DOHH2 (cell line): ENCODE measurements at regions not wholly inside any gene's neighbourhood (a gene's known extent, or its start where the extent isn't known, plus 50 kb on each side); places are given as distances from the start of the nearest gene placed in this dataset.

Experiments used
- H3F3A ChIP-seq: fragments of 200-600 bp; sonication (generic), shearing (Covaris generic); 2 replicates; pipeline ENCODE4 v1.6.0; 2016; ENCODE audit warnings: antibody characterized with exemption, mild to moderate bottlenecking; ENCODE audit not compliant: control insufficient read depth, insufficient read depth
- H3K27ac ChIP-seq: fragments of 200-600 bp; sonication (generic); 2 replicates; pipeline ENCODE4 v1.5.1; 2014; ENCODE audit warnings: low read depth, mild to moderate bottlenecking, low read length, moderate library complexity
- H3K27me3 ChIP-seq: fragments of 200-600 bp; sonication (generic); 2 replicates; pipeline ENCODE4 v1.6.1; 2014; ENCODE audit warnings: mild to moderate bottlenecking, low read length, mixed read lengths; ENCODE audit not compliant: control insufficient read depth
- H3K36me3 ChIP-seq: fragments of 200-600 bp; sonication (generic); 2 replicates; pipeline ENCODE4 v1.6.1; 2014; ENCODE audit warnings: mild to moderate bottlenecking, low read length, moderate library complexity, mixed read lengths; ENCODE audit not compliant: control insufficient read depth
- H3K4me1 ChIP-seq: fragments of 200-600 bp; sonication (generic); 2 replicates; pipeline ENCODE4 v1.6.1; 2014; ENCODE audit warnings: mild to moderate bottlenecking, low read length, mixed read lengths; ENCODE audit not compliant: control insufficient read depth
- H3K4me2 ChIP-seq: fragments of 200-600 bp; sonication (generic); 2 replicates; pipeline ENCODE4 v1.6.0; 2014; ENCODE audit warnings: mild to moderate bottlenecking, low read length, moderate library complexity
- H3K4me3 ChIP-seq: fragments of 200-600 bp; sonication (generic); 2 replicates; pipeline ENCODE4 v1.5.1; 2014; ENCODE audit warnings: mild to moderate bottlenecking, low read length, mixed read lengths
- H3K79me2 ChIP-seq: fragments of 200-600 bp; sonication (generic); 2 replicates; pipeline ENCODE4 v1.6.1; 2014; ENCODE audit warnings: mild to moderate bottlenecking, low read length, mixed read lengths; ENCODE audit not compliant: control insufficient read depth
- H3K9me2 ChIP-seq: fragments of 200-600 bp; sonication (generic); replicated peaks from 2 replicates; pipeline ENCODE4 v1.6.1; 2014; ENCODE audit warnings: mild to moderate bottlenecking, low read length, mixed read lengths; ENCODE audit not compliant: control insufficient read depth
- H3K9me3 ChIP-seq: fragments of 200-600 bp; sonication (generic); 2 replicates; pipeline ENCODE4 v1.6.1; 2014; ENCODE audit warnings: antibody characterized with exemption, low read length, mixed read lengths; ENCODE audit not compliant: control insufficient read depth, insufficient read depth
- H4K20me1 ChIP-seq: fragments of 200-600 bp; sonication (generic); 2 replicates; pipeline ENCODE4 v1.6.0; 2014; ENCODE audit warnings: low read depth, mild to moderate bottlenecking, antibody characterized with exemption, low read length, moderate library complexity; ENCODE audit not compliant: control insufficient read depth, insufficient read depth
- EZH2phosphoT487 ChIP-seq: fragments of 200-600 bp; sonication (generic); IDR thresholded peaks from 2 replicates; pipeline ENCODE4 v1.6.1; 2017; ENCODE audit warnings: borderline replicate concordance, mild to moderate bottlenecking, antibody characterized with exemption, low read length, moderate library complexity, mixed read lengths
- TF ChIP-seq, protein P1 (sequence below): fragments of 200-600 bp; sonication (generic); IDR thresholded peaks from one replicate; pipeline ENCODE4 v1.5.1; 2014; ENCODE audit warnings: antibody characterized with exemption, mild to moderate bottlenecking, low read depth, low read length; ENCODE audit not compliant: poor library complexity, severe bottlenecking

GRCh38 chr5:103919506-103919905 lies 356.9 kb upstream of the NUDT12 start:
- no peaks in the 10 kb centered on the region for H4K20me1 ChIP-seq
- H3K9me3 ChIP-seq = no peaks in the 10 kb centered on the region
- TF ChIP-seq, protein P1, sequence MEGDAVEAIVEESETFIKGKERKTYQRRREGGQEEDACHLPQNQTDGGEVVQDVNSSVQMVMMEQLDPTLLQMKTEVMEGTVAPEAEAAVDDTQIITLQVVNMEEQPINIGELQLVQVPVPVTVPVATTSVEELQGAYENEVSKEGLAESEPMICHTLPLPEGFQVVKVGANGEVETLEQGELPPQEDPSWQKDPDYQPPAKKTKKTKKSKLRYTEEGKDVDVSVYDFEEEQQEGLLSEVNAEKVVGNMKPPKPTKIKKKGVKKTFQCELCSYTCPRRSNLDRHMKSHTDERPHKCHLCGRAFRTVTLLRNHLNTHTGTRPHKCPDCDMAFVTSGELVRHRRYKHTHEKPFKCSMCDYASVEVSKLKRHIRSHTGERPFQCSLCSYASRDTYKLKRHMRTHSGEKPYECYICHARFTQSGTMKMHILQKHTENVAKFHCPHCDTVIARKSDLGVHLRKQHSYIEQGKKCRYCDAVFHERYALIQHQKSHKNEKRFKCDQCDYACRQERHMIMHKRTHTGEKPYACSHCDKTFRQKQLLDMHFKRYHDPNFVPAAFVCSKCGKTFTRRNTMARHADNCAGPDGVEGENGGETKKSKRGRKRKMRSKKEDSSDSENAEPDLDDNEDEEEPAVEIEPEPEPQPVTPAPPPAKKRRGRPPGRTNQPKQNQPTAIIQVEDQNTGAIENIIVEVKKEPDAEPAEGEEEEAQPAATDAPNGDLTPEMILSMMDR = no peak
- TF ChIP-seq EZH2phosphoT487 = no peak
- no peaks in the 10 kb centered on the region for H3K4me1 ChIP-seq
- H3K79me2 ChIP-seq = no peaks in the 10 kb centered on the region
- no peak overlapping the region for H3K4me2 ChIP-seq
- H3K27ac ChIP-seq = no peak overlapping the region
- no peak overlapping the region for H3K4me3 ChIP-seq
- no peaks in the 10 kb centered on the region for H3K36me3 ChIP-seq
- H3K27me3 ChIP-seq = no peaks in the 10 kb centered on the region
- H3F3A ChIP-seq = no peaks in the 10 kb centered on the region
- no peaks in the 10 kb centered on the region for H3K9me2 ChIP-seq

DNA sequence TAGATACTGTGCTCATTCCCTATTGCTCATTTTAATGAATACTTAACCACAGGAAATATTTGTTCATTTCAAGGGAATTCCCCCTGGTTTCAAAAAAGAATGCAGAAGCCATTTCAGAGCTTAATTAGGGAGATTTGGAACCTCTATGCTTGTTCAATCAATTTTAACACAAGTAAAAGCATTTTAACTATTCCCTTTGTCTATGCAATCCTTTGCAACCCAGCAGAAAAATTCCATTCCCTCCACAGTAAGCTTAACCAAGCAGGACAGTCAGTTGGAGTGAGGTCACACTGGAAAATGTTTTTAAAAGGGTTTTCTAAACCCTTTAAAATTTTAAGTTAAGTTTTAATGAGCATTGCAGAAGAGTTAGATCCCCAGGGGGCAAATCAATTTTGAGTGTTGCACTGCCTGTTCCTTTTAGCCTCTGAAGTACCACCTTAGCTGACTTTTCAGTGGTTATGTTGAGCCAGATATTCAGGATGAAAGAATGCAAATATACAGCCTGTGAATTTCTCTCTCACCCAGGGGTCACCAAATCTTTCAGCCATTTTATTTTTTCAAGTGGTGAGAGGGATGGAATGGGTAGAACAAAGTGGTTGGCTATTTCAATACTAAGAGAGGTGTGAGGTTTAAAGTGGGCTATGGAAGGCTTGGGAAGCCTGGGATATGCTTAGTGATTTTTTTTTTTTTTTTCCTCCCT lies 356.2 kb upstream of the NUDT12 start:
- H3K9me2 ChIP-seq = no peaks in the 10 kb centered on the region
- TF ChIP-seq, protein P1 = no peak
- no peak for TF ChIP-seq EZH2phosphoT487
- H3K36me3 ChIP-seq = no peaks in the 10 kb centered on the region
- no peak overlapping the region for H3K4me3 ChIP-seq
- H3K4me1 ChIP-seq = no peaks in the 10 kb centered on the region
- H3K79me2 ChIP-seq = no peaks in the 10 kb centered on the region
- no peak overlapping the region for H3K4me2 ChIP-seq
- no peaks in the 10 kb centered on the region for H3K9me3 ChIP-seq
- H3F3A ChIP-seq = no peaks in the 10 kb centered on the region
- no peaks in the 10 kb centered on the region for H4K20me1 ChIP-seq
- H3K27ac ChIP-seq = no peak overlapping the region
- no peaks in the 10 kb centered on the region for H3K27me3 ChIP-seq

DNA sequence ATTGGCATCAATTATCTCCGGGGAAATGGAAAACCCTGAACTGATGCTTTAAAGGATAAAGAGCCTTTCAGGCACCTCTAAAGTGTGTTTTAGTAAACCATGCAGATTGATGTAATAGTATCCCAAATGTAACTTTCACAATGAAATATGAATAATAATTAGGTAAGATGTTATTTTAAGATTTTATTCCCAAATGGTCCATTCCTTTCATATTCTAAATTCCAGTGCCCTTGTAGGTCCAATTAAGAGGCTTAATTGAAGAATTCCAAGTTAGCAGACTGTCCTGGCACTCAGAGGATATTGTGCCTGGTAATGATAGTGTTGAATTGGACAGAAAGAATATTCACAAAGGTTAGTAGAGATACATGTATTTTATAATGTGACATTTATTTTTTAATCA lies 352.5 kb upstream of the NUDT12 start:
- H4K20me1 ChIP-seq = no peaks in the 10 kb centered on the region
- no peaks in the 10 kb centered on the region for H3K9me3 ChIP-seq
- H3K79me2 ChIP-seq = no peaks in the 10 kb centered on the region
- no peaks in the 10 kb centered on the region for H3F3A ChIP-seq
- no peak overlapping the region for H3K27ac ChIP-seq
- H3K36me3 ChIP-seq = no peaks in the 10 kb centered on the region
- H3K27me3 ChIP-seq = no peaks in the 10 kb centered on the region
- no peak for TF ChIP-seq EZH2phosphoT487
- TF ChIP-seq, protein P1 = no peak
- H3K4me1 ChIP-seq = no peaks in the 10 kb centered on the region
- H3K4me3 ChIP-seq = no peak overlapping the region
- H3K9me2 ChIP-seq = no peaks in the 10 kb centered on the region
- H3K4me2 ChIP-seq = no peak overlapping the region
